Gastroesophageal sphincter (tissue), 4 donors: ENCODE measurements at regions not wholly inside any gene's neighbourhood (a gene's known extent, or its start where the extent isn't known, plus 50 kb on each side); places are given as distances from the start of the nearest gene placed in this dataset.

Experiments used
- ATAC-seq: fragments of 150-250 bp; one replicate; pipeline ENCODE4 v1.9.1; 2016; ENCODE audit warnings: mild to moderate bottlenecking, moderate library complexity
- H3K27ac ChIP-seq, 4 donors: fragments of 200-600 bp; sonication (generic) in 3 of 4; 1 replicate in 3 of 4; 2 replicates in 1 of 4; pipeline ENCODE4 v1.5.1; 2016 to 2019
- H3K27me3 ChIP-seq: fragments of 200-600 bp; sonication (generic); one replicate; pipeline ENCODE4 v1.5.1; 2019
- H3K36me3 ChIP-seq, 2 donors: fragments of 200-600 bp; sonication (generic); one replicate each; pipeline ENCODE4 v1.5.1; 2019; ENCODE audit warnings: control low read depth in 1 of 2
- H3K4me1 ChIP-seq, 3 donors: fragments of 200-600 bp; sonication (generic); 1 replicate in 2 of 3; 2 replicates in 1 of 3; pipeline ENCODE4 v1.5.1; 2016 to 2019; ENCODE audit warnings: control low read depth in 2 of 3
- H3K4me3 ChIP-seq, 2 donors: fragments of 200-600 bp; sonication (generic); one replicate each; pipeline ENCODE4 v1.5.1; 2019; ENCODE audit warnings: mild to moderate bottlenecking in 1 of 2, moderate library complexity in 1 of 2
- H3K9me3 ChIP-seq, 3 donors: fragments of 200-600 bp; sonication (generic); one replicate each; pipeline ENCODE4 v1.5.1; 2017 to 2019; ENCODE audit warnings: control low read depth in 2 of 3
- CTCF ChIP-seq, 4 experiments: fragments of 200-600 bp in 2 of 4; fragments of 450-650 bp in 2 of 4; sonication (generic) in 1 of 4; IDR thresholded peaks; one replicate each; pipeline ENCODE4 v1.5.1; 2017 to 2019; ENCODE audit warnings: antibody characterized with exemption in 4 of 4, mild to moderate bottlenecking in 2 of 4, moderate library complexity in 2 of 4
- EP300 ChIP-seq: sonication (generic); formaldehyde crosslinking; IDR thresholded peaks from one replicate; pipeline ENCODE4 v1.6.1; 2017; ENCODE audit warnings: antibody characterized with exemption, mild to moderate bottlenecking
- POLR2A ChIP-seq, 2 donors: fragments of 450-650 bp; IDR thresholded peaks; one replicate each; pipeline ENCODE4 v1.6.1; 2017; ENCODE audit warnings: antibody characterized with exemption in 2 of 2, mild to moderate bottlenecking in 2 of 2, moderate library complexity in 1 of 2
- POLR2AphosphoS5 ChIP-seq: sonication (generic); formaldehyde crosslinking; IDR thresholded peaks from one replicate; pipeline ENCODE4 v1.6.1; 2017; ENCODE audit warnings: antibody characterized with exemption
- WGBS, 2 donors: methylation state at CpG; one replicate each; pipeline ENCODE4 v1.1.5; 2018; ENCODE audit warnings: low coverage in 1 of 2; 5-methylcytosine and 5-hydroxymethylcytosine counted together

GRCh38 chr2:234661175-234661574 is 164.3 kb upstream of the ARL4C start:
- peaks cover 0 to 19% (median 0%) of the 10 kb centered on the region in 3 donors for H3K9me3 ChIP-seq
- H3K27ac ChIP-seq: no peak overlapping the region
- ATAC-seq: no peak
- no peaks in the 10 kb centered on the region for H3K36me3 ChIP-seq
- H3K4me3 ChIP-seq: no peak overlapping the region
- no peaks in the 10 kb centered on the region for H3K4me1 ChIP-seq
- TF ChIP-seq CTCF (IDR thresholded peaks at IDR 0.05) (no peak), POLR2AphosphoS5 (no peak), POLR2A (IDR thresholded peaks at IDR 0.05) (no peak), EP300 (no peak)
- no peaks in the 10 kb centered on the region for H3K27me3 ChIP-seq
- 38 to 60% methylated on average over 1 to 3 of the region's 3 CpGs for WGBS, 2 donors

- H3K9me3 ChIP-seq: peaks cover 0 to 5% (median 0%) of the 10 kb centered on the region in 3 donors
- no peaks in the 10 kb centered on the region for H3K4me1 ChIP-seq
- H3K36me3 ChIP-seq: no peaks in the 10 kb centered on the region
- 57 to 81% methylated on average over 1 to 2 of the region's 2 CpGs for WGBS, 2 donors
- no peak overlapping the region for H3K27ac ChIP-seq
- ATAC-seq: no peak
- H3K4me3 ChIP-seq: no peak overlapping the region
- peaks cover 23% of the 10 kb centered on the region for H3K27me3 ChIP-seq
- no peak for TF ChIP-seq EP300
- no peak for TF ChIP-seq POLR2A (IDR thresholded peaks at IDR 0.05)
- TF ChIP-seq POLR2AphosphoS5: no peak
- TF ChIP-seq CTCF (IDR thresholded peaks at IDR 0.05): no peak
Observed at GRCh38 chr2:234655706-234656105, 158.8 kb upstream of the ARL4C start.

- Histone ChIP-seq H3K4me3 (no peak overlapping the region), H3K27ac (no peak overlapping the region), H3K4me1 (no peaks in the 10 kb centered on the region), H3K36me3 (no peaks in the 10 kb centered on the region), H3K27me3 (peaks cover 23% of the 10 kb centered on the region), H3K9me3 (no peaks in the 10 kb centered on the region)
- TF ChIP-seq CTCF (IDR thresholded peaks at IDR 0.05): no peak
- TF ChIP-seq EP300: no peak
- no peak for TF ChIP-seq POLR2AphosphoS5
- TF ChIP-seq POLR2A (IDR thresholded peaks at IDR 0.05): no peak
- no peak for ATAC-seq
- 69 to 72% methylated on average over 6 of the region's 6 CpGs for WGBS, 2 donors
Observed at GRCh38 chr2:234650911-234651310, 154.0 kb upstream of the ARL4C start.

GRCh38 chr2:234649951-234650350 is 153.1 kb upstream of the ARL4C start:
- H3K27me3 ChIP-seq: peaks cover 23% of the 10 kb centered on the region
- no peaks in the 10 kb centered on the region for H3K9me3 ChIP-seq
- no peaks in the 10 kb centered on the region for H3K36me3 ChIP-seq
- TF ChIP-seq POLR2AphosphoS5 (no peak), POLR2A (IDR thresholded peaks at IDR 0.05) (no peak), EP300 (no peak), CTCF (IDR thresholded peaks at IDR 0.05) (no peak)
- no peaks in the 10 kb centered on the region for H3K4me1 ChIP-seq
- H3K4me3 ChIP-seq: no peak overlapping the region
- ATAC-seq: no peak
- no peak overlapping the region for H3K27ac ChIP-seq

GRCh38 chr2:234643407-234643806 is 146.5 kb upstream of the ARL4C start:
- Histone ChIP-seq H3K27me3 (peaks cover 9% of the 10 kb centered on the region), H3K36me3 (no peaks in the 10 kb centered on the region), H3K9me3 (peaks cover 0 to 15% (median 0%) of the 10 kb centered on the region in 3 donors), H3K27ac (no peak overlapping the region), H3K4me1 (no peaks in the 10 kb centered on the region), H3K4me3 (no peak overlapping the region)
- ATAC-seq: no peak
- 55 to 66% methylated on average over 2 of the region's 2 CpGs for WGBS, 2 donors
- TF ChIP-seq POLR2A (IDR thresholded peaks at IDR 0.05) (no peak), CTCF (IDR thresholded peaks at IDR 0.05) (no peak), POLR2AphosphoS5 (no peak), EP300 (no peak)
